KMS-11 (cell line): ENCODE measurements at regions not wholly inside any gene's neighbourhood (a gene's known extent, or its start where the extent isn't known, plus 50 kb on each side); places are given as distances from the start of the nearest gene placed in this dataset.

Experiments used
- H2AFZ ChIP-seq: fragments of 200-600 bp; sonication (generic); 2 replicates; pipeline ENCODE4 v1.6.1; 2016; ENCODE audit warnings: antibody characterized with exemption, mixed run types, low read depth
- H3K27ac ChIP-seq: fragments of 200-600 bp; sonication (generic); 2 replicates; pipeline ENCODE4 v1.6.1; 2016; ENCODE audit warnings: mild to moderate bottlenecking, mixed run types
- H3K27me3 ChIP-seq: fragments of 200-600 bp; sonication (generic); 2 replicates; pipeline ENCODE4 v1.6.1; 2017; ENCODE audit warnings: mild to moderate bottlenecking, low read depth, mixed run types, moderate library complexity; ENCODE audit not compliant: insufficient read depth
- H3K36me3 ChIP-seq: fragments of 200-600 bp; sonication (generic); 2 replicates; pipeline ENCODE4 v1.6.1; 2017; ENCODE audit warnings: mild to moderate bottlenecking, mixed run types; ENCODE audit not compliant: insufficient read depth
- H3K4me1 ChIP-seq: fragments of 200-600 bp; sonication (generic); 2 replicates; pipeline ENCODE4 v1.6.1; 2016; ENCODE audit warnings: mild to moderate bottlenecking, low read depth, mixed run types; ENCODE audit not compliant: poor library complexity, severe bottlenecking
- H3K4me2 ChIP-seq: fragments of 200-600 bp; sonication (generic); 2 replicates; pipeline ENCODE4 v1.7.0; 2016; ENCODE audit warnings: mild to moderate bottlenecking, mixed run types
- H3K4me3 ChIP-seq: fragments of 200-600 bp; sonication (generic); IDR thresholded peaks from 2 replicates; pipeline ENCODE4 v1.6.1; 2017; ENCODE audit warnings: low read depth, low read length, mixed read lengths; ENCODE audit not compliant: insufficient read depth
- H3K79me2 ChIP-seq: fragments of 200-600 bp; sonication (generic); 2 replicates; pipeline ENCODE4 v1.6.1; 2016; ENCODE audit warnings: low read depth, mixed run types; ENCODE audit not compliant: insufficient read depth
- H3K9ac ChIP-seq: fragments of 200-600 bp; sonication (generic); 2 replicates; pipeline ENCODE4 v1.6.1; 2016; ENCODE audit warnings: mild to moderate bottlenecking, mixed run types
- H4K20me1 ChIP-seq: fragments of 200-600 bp; sonication (generic); 2 replicates; pipeline ENCODE4 v1.6.1; 2016; ENCODE audit warnings: mild to moderate bottlenecking, mixed run types; ENCODE audit not compliant: insufficient read depth
- CTCF ChIP-seq: fragments of 200-600 bp; sonication (generic); conservative IDR thresholded peaks from 2 replicates; pipeline ENCODE4 v1.6.1; 2017; ENCODE audit warnings: low read depth, mild to moderate bottlenecking, antibody characterized with exemption, low read length, moderate library complexity, mixed read lengths

GRCh38 chr11:127902382-127902781, 685.0 kb downstream of the ETS1 start:
- no peak overlapping the region for H2AFZ ChIP-seq
- TF ChIP-seq CTCF, result no peak
- H3K9ac ChIP-seq, result no peak overlapping the region
- no peaks in the 10 kb centered on the region for H3K4me1 ChIP-seq
- H3K79me2 ChIP-seq, result no peaks in the 10 kb centered on the region
- H3K27ac ChIP-seq, result no peak overlapping the region
- no peak overlapping the region for H3K4me2 ChIP-seq
- H3K4me3 ChIP-seq, result no peak overlapping the region
- H3K27me3 ChIP-seq, result no peaks in the 10 kb centered on the region
- no peaks in the 10 kb centered on the region for H3K36me3 ChIP-seq
- no peaks in the 10 kb centered on the region for H4K20me1 ChIP-seq

GRCh38 chr11:127898422-127899365, 688.7 kb downstream of the ETS1 start:
- no peak overlapping the region for H3K4me2 ChIP-seq
- H3K4me1 ChIP-seq, result no peaks in the 10 kb centered on the region
- H3K4me3 ChIP-seq, result no peak overlapping the region
- no peak overlapping the region for H2AFZ ChIP-seq
- no peaks in the 10 kb centered on the region for H3K36me3 ChIP-seq
- H3K27me3 ChIP-seq, result no peaks in the 10 kb centered on the region
- no peak for TF ChIP-seq CTCF
- H4K20me1 ChIP-seq, result no peaks in the 10 kb centered on the region
- H3K9ac ChIP-seq, result no peak overlapping the region
- H3K79me2 ChIP-seq, result no peaks in the 10 kb centered on the region
- H3K27ac ChIP-seq, result no peak overlapping the region

- Histone ChIP-seq H2AFZ (no peak overlapping the region), H3K27me3 (no peaks in the 10 kb centered on the region), H3K4me1 (no peaks in the 10 kb centered on the region), H3K79me2 (no peaks in the 10 kb centered on the region), H3K4me3 (no peak overlapping the region), H3K27ac (no peak overlapping the region), H3K4me2 (no peak overlapping the region), H3K36me3 (no peaks in the 10 kb centered on the region), H3K9ac (no peak overlapping the region), H4K20me1 (no peaks in the 10 kb centered on the region)
- no peak for TF ChIP-seq CTCF
Observed at GRCh38 chr11:127895776-127896175, 691.6 kb downstream of the ETS1 start.

DNA sequence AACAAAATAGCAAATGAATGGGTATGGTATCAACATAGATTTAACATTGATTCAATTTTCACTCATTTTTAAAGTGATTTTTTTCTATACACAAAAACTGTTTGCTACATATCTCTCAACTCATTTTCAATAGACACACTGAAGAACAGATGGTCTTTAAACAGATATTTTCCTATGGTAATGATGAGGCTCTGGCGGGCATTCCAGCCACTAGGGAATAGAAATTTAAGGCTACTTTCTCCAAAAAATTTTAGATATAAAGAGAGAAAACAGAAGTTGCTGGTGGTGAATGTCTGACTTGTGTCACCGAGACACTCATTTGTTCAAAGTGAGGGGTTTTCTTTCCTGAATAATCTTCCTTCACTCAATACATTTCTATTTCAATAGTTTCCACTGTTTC, 693.0 kb downstream of the ETS1 start:
- no peak for TF ChIP-seq CTCF
- H3K4me1 ChIP-seq, result no peaks in the 10 kb centered on the region
- H3K36me3 ChIP-seq, result no peaks in the 10 kb centered on the region
- H3K4me2 ChIP-seq, result no peak overlapping the region
- no peak overlapping the region for H3K4me3 ChIP-seq
- H2AFZ ChIP-seq, result no peak overlapping the region
- H3K27me3 ChIP-seq, result no peaks in the 10 kb centered on the region
- no peaks in the 10 kb centered on the region for H3K79me2 ChIP-seq
- H3K27ac ChIP-seq, result no peak overlapping the region
- no peaks in the 10 kb centered on the region for H4K20me1 ChIP-seq
- H3K9ac ChIP-seq, result no peak overlapping the region
